AG10803 (cell line): ENCODE measurements at regions not wholly inside any gene's neighbourhood (a gene's known extent, or its start where the extent isn't known, plus 50 kb on each side); places are given as distances from the start of the nearest gene placed in this dataset.
A peak's percentile ranks its signal among the peaks of the same experiment; 100 is the strongest.
"Not testable (repeated sequence)": the region's sequence is repeated elsewhere in the genome, so short reads cannot be mapped to it uniquely, and the experiment has no call there.

Source experiments
- DNase-seq: peaks from one replicate; pipeline ENCODE4 v3.0.0; 2010; ENCODE audit warnings: low read depth
- H3K4me3 ChIP-seq: 2 replicates; pipeline ENCODE4 v1.5.1; 2011; ENCODE audit warnings: mild to moderate bottlenecking, low read length, control low read depth
- TF ChIP-seq, protein P1 (sequence below): conservative IDR thresholded peaks from 2 replicates; pipeline ENCODE4 v1.5.1; 2011; ENCODE audit warnings: mild to moderate bottlenecking, low read length, control low read depth, inconsistent platforms

DNA sequence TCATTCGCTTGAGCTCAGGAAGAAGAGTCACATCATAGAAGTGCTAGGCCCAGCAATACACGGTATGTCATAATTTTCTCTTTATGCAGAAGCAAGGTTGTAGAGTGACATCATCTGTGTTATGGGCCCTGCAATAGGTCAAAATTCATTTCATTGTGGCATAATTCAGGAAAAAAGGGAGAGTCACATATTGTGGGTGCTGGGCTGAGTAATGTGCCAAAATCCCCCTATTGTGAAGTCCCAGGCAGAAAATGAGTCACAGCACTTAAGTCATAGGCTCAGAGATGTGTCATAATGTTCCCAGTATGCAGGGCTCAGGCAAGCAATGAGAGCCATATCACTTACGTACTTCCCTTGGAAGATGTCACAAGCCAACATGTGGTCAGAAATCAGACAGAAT is 1092.6 kb upstream of the AMELY start:
- TF ChIP-seq, protein P1, sequence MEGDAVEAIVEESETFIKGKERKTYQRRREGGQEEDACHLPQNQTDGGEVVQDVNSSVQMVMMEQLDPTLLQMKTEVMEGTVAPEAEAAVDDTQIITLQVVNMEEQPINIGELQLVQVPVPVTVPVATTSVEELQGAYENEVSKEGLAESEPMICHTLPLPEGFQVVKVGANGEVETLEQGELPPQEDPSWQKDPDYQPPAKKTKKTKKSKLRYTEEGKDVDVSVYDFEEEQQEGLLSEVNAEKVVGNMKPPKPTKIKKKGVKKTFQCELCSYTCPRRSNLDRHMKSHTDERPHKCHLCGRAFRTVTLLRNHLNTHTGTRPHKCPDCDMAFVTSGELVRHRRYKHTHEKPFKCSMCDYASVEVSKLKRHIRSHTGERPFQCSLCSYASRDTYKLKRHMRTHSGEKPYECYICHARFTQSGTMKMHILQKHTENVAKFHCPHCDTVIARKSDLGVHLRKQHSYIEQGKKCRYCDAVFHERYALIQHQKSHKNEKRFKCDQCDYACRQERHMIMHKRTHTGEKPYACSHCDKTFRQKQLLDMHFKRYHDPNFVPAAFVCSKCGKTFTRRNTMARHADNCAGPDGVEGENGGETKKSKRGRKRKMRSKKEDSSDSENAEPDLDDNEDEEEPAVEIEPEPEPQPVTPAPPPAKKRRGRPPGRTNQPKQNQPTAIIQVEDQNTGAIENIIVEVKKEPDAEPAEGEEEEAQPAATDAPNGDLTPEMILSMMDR: no peak
- no peak overlapping the region for H3K4me3 ChIP-seq
- DNase-seq: peak; percentile 15

DNA sequence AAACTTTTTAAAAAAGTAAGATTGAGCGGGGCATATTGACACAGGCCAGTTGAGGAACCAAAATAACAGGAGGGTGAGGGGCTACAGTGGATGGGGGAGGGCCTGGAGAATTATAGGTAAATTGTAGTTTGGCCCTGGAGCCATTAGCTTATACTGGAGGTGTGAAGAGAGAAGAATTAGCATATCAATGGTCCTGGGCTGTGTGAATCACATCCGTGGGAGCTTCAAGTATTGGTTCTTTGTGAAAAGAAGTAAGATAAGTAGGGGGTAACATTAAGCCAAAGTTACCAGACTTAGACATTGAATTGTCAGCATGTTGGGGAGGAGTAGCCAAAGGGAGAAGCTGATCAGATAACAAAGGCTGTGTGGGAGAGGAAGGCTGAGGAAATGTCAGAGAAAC is 1085.2 kb upstream of the AMELY start:
- DNase-seq: no peak
- TF ChIP-seq, protein P1: no peak
- no peak overlapping the region for H3K4me3 ChIP-seq

DNA sequence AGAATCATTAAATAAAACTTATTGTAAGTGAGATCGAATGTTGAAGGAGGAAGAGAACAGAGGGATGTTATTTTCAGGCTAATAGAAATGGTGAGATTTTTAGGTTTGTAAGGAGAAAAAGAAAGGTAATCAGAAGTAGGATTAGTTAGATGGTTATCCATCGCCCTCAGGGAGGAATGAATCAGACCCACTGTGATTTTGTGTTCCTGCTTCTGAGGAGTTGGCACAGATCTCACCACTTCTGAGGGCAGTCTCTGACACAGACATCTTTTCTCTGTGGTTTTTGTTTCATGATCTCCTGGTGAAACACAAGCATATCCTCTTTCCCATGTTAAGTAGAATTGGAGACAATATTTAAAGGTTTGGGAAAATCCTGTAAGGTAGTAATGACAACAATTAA is 1083.2 kb upstream of the AMELY start:
- not testable (repeated sequence) for H3K4me3 ChIP-seq, DNase-seq

DNA sequence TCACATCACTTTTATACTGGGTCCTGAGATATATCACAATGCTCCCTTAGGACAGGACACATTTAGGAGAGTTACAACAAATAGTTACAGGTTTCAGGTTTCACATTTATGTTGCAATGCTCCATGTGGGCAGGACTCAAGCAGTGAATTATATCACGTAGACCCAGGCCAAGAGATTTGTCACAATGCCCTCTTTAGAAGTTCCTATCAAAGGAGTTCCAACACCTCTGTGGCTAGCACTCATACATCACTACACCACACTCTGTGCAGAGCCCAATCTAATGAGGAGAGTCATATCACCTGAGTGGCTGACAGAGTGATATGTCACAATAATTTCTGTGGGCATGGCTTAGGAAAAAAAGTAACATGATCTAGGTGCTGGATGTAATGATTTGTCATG is 1068.2 kb upstream of the AMELY start:
- H3K4me3 ChIP-seq: no peak overlapping the region
- TF ChIP-seq, protein P1: no peak
- DNase-seq: no peak

DNA sequence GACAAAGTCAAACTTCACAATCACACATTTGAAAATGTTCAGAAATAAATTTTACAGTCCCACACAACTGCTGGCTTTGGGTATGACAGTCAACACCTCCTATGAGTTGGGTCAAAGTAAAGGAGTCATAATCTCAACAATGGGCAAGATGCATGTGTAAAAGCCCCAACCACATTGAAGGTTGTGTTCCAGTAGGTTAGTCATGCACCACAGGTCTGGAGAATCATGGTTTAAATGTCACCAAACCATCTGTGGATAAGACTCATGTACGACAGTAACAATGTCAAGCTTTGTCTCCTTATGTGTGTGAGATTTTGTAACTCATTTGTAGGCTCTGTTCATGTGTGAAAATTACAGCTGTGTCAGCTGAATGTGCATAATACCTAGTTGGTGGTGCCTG is 1065.7 kb upstream of the AMELY start:
- TF ChIP-seq, protein P1: no peak
- no peak for DNase-seq
- H3K4me3 ChIP-seq: no peak overlapping the region

DNA sequence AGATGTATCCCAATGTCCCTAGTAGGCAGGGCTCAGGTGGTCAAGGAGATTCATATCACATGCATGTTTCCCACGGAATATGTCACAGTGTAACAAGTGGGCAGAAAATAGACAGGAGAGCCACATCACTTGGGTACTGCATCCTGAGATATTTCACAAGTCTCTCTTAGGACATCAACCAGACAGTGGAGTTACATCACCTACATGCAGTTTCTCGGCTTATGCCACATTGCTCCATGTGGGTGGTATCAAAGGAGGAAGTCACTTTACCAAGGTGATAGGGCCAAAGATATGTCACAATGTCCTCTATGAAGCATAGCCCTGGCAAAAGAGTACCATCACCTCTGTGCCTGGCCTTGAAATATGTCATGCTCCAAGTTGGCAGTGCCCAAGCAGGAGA is 1056.7 kb upstream of the AMELY start:
- TF ChIP-seq, protein P1: no peak
- no peak for DNase-seq
- no peak overlapping the region for H3K4me3 ChIP-seq

DNA sequence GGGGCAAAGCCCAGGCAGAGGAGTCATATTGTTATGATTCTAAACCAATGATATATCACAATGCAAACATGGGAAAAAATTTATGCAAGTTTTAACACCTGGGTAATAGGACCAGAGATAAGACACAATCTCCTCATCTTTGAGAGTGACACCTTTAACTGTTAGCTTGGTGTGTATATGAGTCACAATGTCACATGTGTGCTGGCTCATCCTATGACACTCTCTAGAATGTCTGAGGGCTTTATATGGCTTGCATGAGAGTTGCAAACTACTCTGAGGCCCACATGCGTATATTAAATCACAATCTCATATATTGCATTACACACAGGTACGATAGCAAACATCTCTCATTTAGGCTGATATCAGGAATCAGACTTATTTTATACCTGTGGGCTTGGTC is 1055.4 kb upstream of the AMELY start:
- no peak for DNase-seq
- no peak overlapping the region for H3K4me3 ChIP-seq
- TF ChIP-seq, protein P1: no peak

DNA sequence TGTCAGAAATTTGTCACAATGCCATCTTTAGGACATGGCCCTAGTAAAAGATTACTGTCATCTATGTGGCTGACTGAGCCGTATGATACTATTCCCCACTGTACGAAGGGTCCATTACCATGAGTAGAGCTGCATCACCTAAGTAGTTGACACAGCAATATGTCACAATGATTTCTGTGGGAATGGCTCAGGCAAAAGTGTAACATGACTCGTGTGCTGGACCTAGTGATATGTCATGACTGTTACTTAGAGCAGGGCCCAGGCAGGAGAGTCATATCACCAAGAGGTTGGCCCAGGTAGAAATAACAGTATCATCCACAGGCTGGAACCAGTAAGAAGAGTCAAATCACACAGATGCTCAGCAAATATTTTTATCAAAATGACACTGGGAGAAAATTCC is 1051.8 kb upstream of the AMELY start:
- no peak for DNase-seq

More for the DNA sequence above, 1051.8 kb upstream of the AMELY start:
- H3K4me3 ChIP-seq: no peak overlapping the region
- TF ChIP-seq, protein P1: no peak
